K562 (cell line): ENCODE measurements at regions not wholly inside any gene's neighbourhood (a gene's known extent, or its start where the extent isn't known, plus 50 kb on each side); places are given as distances from the start of the nearest gene placed in this dataset.

ENCODE experiments used
- ATAC-seq: fragments of 200-7000 bp; cut with Tn5 transposase; 3 replicates; pipeline ENCODE4 v1.9.1; 2020; ENCODE audit warnings: moderate library complexity
- BruUV-seq: library from RNA; stranded (reverse); fragments of 400-500 nt; replicated peaks from 2 replicates; lab custom pipeline; 2021; lab: Mats Ljungman, UMichigan
- CTCF ChIA-PET: fragments of 300-600 bp; formaldehyde crosslinking; extraction: SDS; loops from one replicate; lab custom pipeline; 2021; ENCODE audit warnings: low intra/inter-chr PET ratio; lab: Yijun Ruan, JAX
- POLR2A ChIA-PET: fragments of 300-600, 350-650 bp; sonication (Branson Sonifier 250); formaldehyde crosslinking; extraction: SDS; loops from one replicate; lab custom pipeline; 2021; ENCODE audit warnings: antibody characterized with exemption, inconsistent platforms; lab: Yijun Ruan, JAX
- DNase-seq, 4 experiments: peaks; one replicate each; pipeline versions ENCODE4 v3.0.0 to v3.0.0-alpha.2; 2011 to 2018; ENCODE audit warnings: low spot score in 3 of 4, mixed read lengths in 3 of 4; ENCODE audit errors: extremely low read depth in 1 of 4
- FAIRE-seq: peaks from 2 replicates; lab custom pipeline; 2011; peaks lifted over from hg19 to GRCh38; lab: Jason Lieb, UNC
- H2AFZ ChIP-seq: 2 replicates; pipeline ENCODE4 v1.6.0; 2011; ENCODE audit warnings: low read depth, low read length, control low read depth, inconsistent platforms
- H3K27ac ChIP-seq: fragments of 200-600 bp; 3 replicates; pipeline ENCODE4 v1.8.0; 2011; ENCODE audit warnings: low read depth, mild to moderate bottlenecking, control low read depth, inconsistent platforms, low read length, moderate library complexity, mixed read lengths; ENCODE audit errors: extremely low read depth
- H3K27me3 ChIP-seq, 2 experiments: fragments of 300-600 bp in 1 of 2; 2 replicates in 1 of 2; 3 replicates in 1 of 2; pipeline versions ENCODE4 v1.6.0 to v1.8.0; 2011; ENCODE audit warnings: inconsistent platforms in 2 of 2, low read length in 2 of 2, mild to moderate bottlenecking in 1 of 2, mixed read lengths in 1 of 2, moderate library complexity in 1 of 2; ENCODE audit not compliant: control insufficient read depth in 2 of 2, insufficient read depth in 2 of 2
- H3K36me3 ChIP-seq: fragments of 300-600 bp; 3 replicates; pipeline ENCODE4 v1.8.0; 2011; ENCODE audit warnings: mild to moderate bottlenecking, low read length, inconsistent platforms; ENCODE audit not compliant: control insufficient read depth, insufficient read depth
- H3K4me1 ChIP-seq, 2 experiments: fragments of 200-600 bp in 1 of 2; replicated peaks in 1 of 2; 2 replicates in 1 of 2; 3 replicates in 1 of 2; pipeline versions ENCODE4 v1.5.1 to v1.8.0; 2011; ENCODE audit warnings: inconsistent platforms in 2 of 2, low read length in 2 of 2, mild to moderate bottlenecking in 1 of 2, mixed read lengths in 1 of 2, moderate library complexity in 1 of 2; ENCODE audit not compliant: control insufficient read depth in 2 of 2, insufficient read depth in 2 of 2
- H3K4me2 ChIP-seq: 2 replicates; pipeline ENCODE4 v1.6.1; 2011; ENCODE audit warnings: low read length, control low read depth, inconsistent platforms, mixed read lengths; ENCODE audit not compliant: insufficient read depth
- H3K4me3 ChIP-seq: fragments of 200-600 bp; sonication (generic), shearing (Covaris generic); 2 replicates; pipeline ENCODE4 v1.5.1; 2016; ENCODE audit warnings: control low read depth, inconsistent platforms
- H3K79me2 ChIP-seq: fragments of 200-600 bp; 3 replicates; pipeline ENCODE4 v1.8.0; 2011; ENCODE audit warnings: low read length, inconsistent platforms; ENCODE audit not compliant: control insufficient read depth, insufficient read depth
- H3K9ac ChIP-seq, 2 experiments: 2 replicates each; pipeline versions ENCODE4 v1.6.0 to v1.6.1; 2011; ENCODE audit warnings: low read depth in 2 of 2, low read length in 2 of 2, control low read depth in 1 of 2, inconsistent platforms in 1 of 2, mild to moderate bottlenecking in 1 of 2, mixed read lengths in 1 of 2; ENCODE audit not compliant: insufficient read depth in 1 of 2
- H3K9me1 ChIP-seq: one replicate; pipeline ENCODE4 v1.6.0; 2011; ENCODE audit warnings: inconsistent platforms, mild to moderate bottlenecking, low read length, moderate library complexity; ENCODE audit not compliant: control insufficient read depth, insufficient read depth
- H3K9me3 ChIP-seq: replicated peaks from 2 replicates; pipeline ENCODE4 v1.5.1; 2011; ENCODE audit warnings: low read depth, low read length, inconsistent platforms; ENCODE audit not compliant: control insufficient read depth, insufficient read depth
- H4K20me1 ChIP-seq: replicated peaks from 2 replicates; pipeline ENCODE4 v1.6.1; 2011; ENCODE audit warnings: low read length, inconsistent platforms, mixed read lengths; ENCODE audit not compliant: control insufficient read depth, insufficient read depth
- CEBPG ChIP-seq, 3 experiments: fragments of 200-800 bp in 1 of 3; sonication (Bioruptor generic) in 1 of 3; sonication (generic) in 1 of 3; formaldehyde crosslinking in 1 of 3; IDR thresholded peaks in 2 of 3; conservative IDR thresholded peaks in 1 of 3; 2 replicates each; pipeline versions ENCODE4 v1.6.1 to v1.8.0; 2016 to 2022; ENCODE audit warnings: missing compliant biosample characterization in 2 of 3, missing genetic modification characterization in 2 of 3, mild to moderate bottlenecking in 1 of 3, missing genetic modification reagents in 1 of 3
- DMBX1 ChIP-seq: fragments of 250-450 bp; sonication (Bioruptor Pico); IDR thresholded peaks from 2 replicates; pipeline ENCODE4 v1.8.0; 2022; ENCODE audit warnings: inconsistent platforms, mild to moderate bottlenecking, moderate library complexity, borderline replicate concordance
- ELK3 ChIP-seq: fragments of 450-650 bp; formaldehyde crosslinking; IDR thresholded peaks from 2 replicates; pipeline ENCODE4 v1.4.0; 2020; ENCODE audit warnings: mild to moderate bottlenecking
- SOX6 ChIP-seq: fragments of 450-650 bp; IDR thresholded peaks from 2 replicates; pipeline ENCODE4 v1.6.1; 2014; ENCODE audit warnings: mild to moderate bottlenecking
- THRAP3 ChIP-seq: fragments of 450-650 bp; IDR thresholded peaks from 2 replicates; pipeline ENCODE4 v1.6.1; 2016; ENCODE audit warnings: mild to moderate bottlenecking, inconsistent platforms, borderline replicate concordance
- whole genome bisulfite sequencing: fragments of 100-300 bp; shearing (Covaris generic); methylation state at CpG from one replicate; pipeline ENCODE4 v1.1.6; 2016; ENCODE audit warnings: low coverage, mixed read lengths; ENCODE audit not compliant: insufficient coverage; ENCODE audit errors: missing lambda C conversion rate; 5-methylcytosine and 5-hydroxymethylcytosine counted together
- in situ Hi-C: fragments of 300-500 bp; cut with MboI; formaldehyde crosslinking; loops from 4 replicates; pipeline ENCODE4 v1.15.0; 2018; ENCODE audit warnings: inconsistent platforms, mixed read lengths
- intact Hi-C: fragments of 100-400 bp; cut with micrococcal nuclease; formaldehyde crosslinking; loops from 2 replicates; pipeline ENCODE4 v1.14.2; 2022

GRCh38 chr2:187748958-187749357 lies 194.7 kb upstream of the TFPI start (continued):
- no peak for TF ChIP-seq ELK3 (CRISPR knock-in tag)
- TF ChIP-seq THRAP3 = no peak
- TF ChIP-seq CEBPG (CRISPR knock-in tag; IDR thresholded peaks at IDR 0.05) = no peak
- no peak for TF ChIP-seq CEBPG (tag; conservative IDR thresholded peaks at IDR 0.05 in 1 of 2, IDR thresholded peaks at IDR 0.05 in 1 of 2)
- no peak for TF ChIP-seq DMBX1

GRCh38 chr2:187749804-187750431 lies 195.7 kb upstream of the TFPI start:
- ChIA-PET CTCF (no interaction called here), POLR2A (no interaction called here)
- no peak overlapping the region for H3K4me2 ChIP-seq
- ATAC-seq = no peak
- no peaks in the 10 kb centered on the region for H3K9me1 ChIP-seq
- no peaks in the 10 kb centered on the region for H3K79me2 ChIP-seq
- no TSS peak for BruUV-seq
- DNase-seq = no peak
- H3K27me3 ChIP-seq = no peaks in the 10 kb centered on the region
- H3K4me1 ChIP-seq = no peaks in the 10 kb centered on the region
- H4K20me1 ChIP-seq = no peaks in the 10 kb centered on the region
- H3K9ac ChIP-seq = no peak overlapping the region; a peak in 1 of 4 replicates
- no peaks in the 10 kb centered on the region for H3K36me3 ChIP-seq
- in situ Hi-C loops (no loop called here), intact Hi-C loops (loop anchor here (5.0 to 10.0 kb wide), 2 partner anchors 168 to 245 kb away; no protein-coding TSS in a partner anchor)
- no peak overlapping the region for H3K4me3 ChIP-seq
- no peak overlapping the region for H3K27ac ChIP-seq
- no peaks in the 10 kb centered on the region for H3K9me3 ChIP-seq
- no peak for TF ChIP-seq SOX6
- WGBS = 1% methylated on average over 7 of the region's 7 CpGs
- FAIRE-seq = no peak
- no peak overlapping the region for H2AFZ ChIP-seq
